GM12892 (cell line): ENCODE measurements at regions not wholly inside any gene's neighbourhood (a gene's known extent, or its start where the extent isn't known, plus 50 kb on each side); places are given as distances from the start of the nearest gene placed in this dataset.
"Not testable (repeated sequence)": the region's sequence is repeated elsewhere in the genome, so short reads cannot be mapped to it uniquely, and the experiment has no call there.

Experiments
- DNase-seq: peaks from one replicate; pipeline ENCODE4 v3.0.0; 2011; ENCODE audit not compliant: insufficient read length
- FAIRE-seq: peaks from 2 replicates; lab custom pipeline; 2011; peaks lifted over from hg19 to GRCh38; lab: Jason Lieb, UNC
- POLR2A ChIP-seq: IDR thresholded peaks from 2 replicates; pipeline ENCODE4 v1.6.1; 2011; ENCODE audit warnings: low read depth, low read length, control low read depth
- POLR2AphosphoS5 ChIP-seq: IDR thresholded peaks from 2 replicates; pipeline ENCODE4 v1.6.1; 2011; ENCODE audit warnings: low read depth, low read length, control low read depth
- TAF1 ChIP-seq: IDR thresholded peaks from 2 replicates; pipeline ENCODE4 v1.6.1; 2011; ENCODE audit warnings: low read depth, mild to moderate bottlenecking, control low read depth, low read length, borderline replicate concordance

GRCh38 chr1:114262337-114262736 lies 108.7 kb upstream of the SYT6 start:
- FAIRE-seq (no peak), DNase-seq (no peak)
- TF ChIP-seq POLR2AphosphoS5 (no peak), POLR2A (no peak), TAF1 (no peak)

- FAIRE-seq: no peak
- TF ChIP-seq TAF1 (no peak), POLR2AphosphoS5 (no peak), POLR2A (no peak)
- no peak for DNase-seq
These were observed 107.3 kb upstream of the SYT6 start for GRCh38 chr1:114260805-114261484.

GRCh38 chr1:114259511-114260160 lies 106.0 kb upstream of the SYT6 start:
- TF ChIP-seq TAF1: no peak
- TF ChIP-seq POLR2A: no peak
- TF ChIP-seq POLR2AphosphoS5: no peak
- FAIRE-seq (no peak), DNase-seq (no peak)

GRCh38 chr1:114258633-114259032 lies 105.0 kb upstream of the SYT6 start:
- FAIRE-seq (no peak), DNase-seq (no peak)
- TF ChIP-seq TAF1 (no peak), POLR2A (no peak), POLR2AphosphoS5 (no peak)

GRCh38 chr1:114258074-114258473 lies 104.4 kb upstream of the SYT6 start:
- no peak for TF ChIP-seq TAF1
- DNase-seq: no peak
- FAIRE-seq: no peak

GRCh38 chr1:114257554-114257953 lies 103.9 kb upstream of the SYT6 start:
- TF ChIP-seq POLR2A (no peak), POLR2AphosphoS5 (no peak), TAF1 (no peak)
- FAIRE-seq (no peak), DNase-seq (no peak)

- DNase-seq (no peak), FAIRE-seq (no peak)
- TF ChIP-seq POLR2AphosphoS5 (no peak), POLR2A (no peak), TAF1 (no peak)
These were observed 100.2 kb upstream of the SYT6 start for GRCh38 chr1:114253900-114254299.

- FAIRE-seq (no peak), DNase-seq (no peak)
- TF ChIP-seq TAF1: no peak
- no peak for TF ChIP-seq POLR2A
- TF ChIP-seq POLR2AphosphoS5: no peak
These were observed 97.9 kb upstream of the SYT6 start for GRCh38 chr1:114251573-114251939.

GRCh38 chr1:114250683-114251572 lies 97.3 kb upstream of the SYT6 start:
- DNase-seq: no peak
- FAIRE-seq: no peak
- TF ChIP-seq POLR2A (no peak), POLR2AphosphoS5 (no peak), TAF1 (no peak)

GRCh38 chr1:114249691-114250090 lies 96.0 kb upstream of the SYT6 start:
- DNase-seq (no peak), FAIRE-seq (no peak)
- TF ChIP-seq TAF1: no peak
- TF ChIP-seq POLR2AphosphoS5: no peak
- no peak for TF ChIP-seq POLR2A

- no peak for DNase-seq
- no peak for FAIRE-seq
- TF ChIP-seq POLR2A: no peak
- TF ChIP-seq TAF1: no peak
- no peak for TF ChIP-seq POLR2AphosphoS5
These were observed 94.5 kb upstream of the SYT6 start for GRCh38 chr1:114248162-114248561.

- DNase-seq, FAIRE-seq: not testable (repeated sequence)
These were observed 89.0 kb upstream of the SYT6 start for GRCh38 chr1:114242531-114243210.
